ENCODE measurements at regions not wholly inside any gene's neighbourhood (a gene's known extent, or its start where the extent isn't known, plus 50 kb on each side); places are given as distances from the start of the nearest gene placed in this dataset.

GRCh38 chr2:133718688-133719201 lies 150.5 kb upstream of the NCKAP5 start:
- Histone ChIP-seq H3K14ac (ENCODE audit: insufficient read depth, low read length) (no peak overlapping the region), H3T11ph (ENCODE audit: low read length) (no peak overlapping the region), H4K20me1 (ENCODE audit: control insufficient read depth, insufficient read depth, insufficient read length) (no peaks in the 10 kb centered on the region), H3K23ac (ENCODE audit: insufficient read length, low read depth, low read length) (no peak overlapping the region), H3K79me1 (ENCODE audit: insufficient read depth, low read depth, low read length, poor library complexity, severe bottlenecking) (no peaks in the 10 kb centered on the region), H4K5ac (ENCODE audit: insufficient read length, low read depth, low read length) (no peak overlapping the region), H2BK20ac (ENCODE audit: low read depth, low read length, poor library complexity, severe bottlenecking) (no peak overlapping the region), H2BK12ac (ENCODE audit: insufficient read length, low read depth, low read length) (no peak overlapping the region), H3K4me2 (ENCODE audit: insufficient read depth, insufficient read length, low read length) (no peak overlapping the region), H2BK15ac (ENCODE audit: low read depth, low read length) (no peak overlapping the region), H2AK5ac (ENCODE audit: insufficient read length, low read length) (no peak overlapping the region), H4K91ac (ENCODE audit: insufficient read length, low read depth, low read length) (no peak overlapping the region), H3K18ac (ENCODE audit: insufficient read length, low read depth, low read length) (no peak overlapping the region), H2BK5ac (ENCODE audit: insufficient read length, low read length) (no peak overlapping the region), H3K27me3 (ENCODE audit: insufficient read depth, low read length) (no peaks in the 10 kb centered on the region), H3K56ac (ENCODE audit: insufficient read length, low read depth, low read length) (no peak overlapping the region), H3K23me2 (ENCODE audit: insufficient read length, low read depth, low read length, poor library complexity, severe bottlenecking) (no peaks in the 10 kb centered on the region), H4K8ac (replicated peaks; ENCODE audit: insufficient read length, low read depth, low read length) (no peak overlapping the region), H3K9me3 (ENCODE audit: control insufficient read depth, low read depth, low read length) (no peaks in the 10 kb centered on the region), H3K27ac (ENCODE audit: insufficient read length, low read depth, low read length) (no peak overlapping the region), H3K4me1 (ENCODE audit: insufficient read depth, low read length) (no peaks in the 10 kb centered on the region), H3K4ac (ENCODE audit: low read depth, low read length) (no peak overlapping the region), H2BK120ac (ENCODE audit: low read depth, low read length, poor library complexity, severe bottlenecking) (no peak overlapping the region), H2AFZ (ENCODE audit: low read length) (no peak overlapping the region), H3K9ac (ENCODE audit: extremely low read depth, insufficient read length, low read length) (no peak overlapping the region), H3K79me2 (ENCODE audit: insufficient read depth, low read length) (no peaks in the 10 kb centered on the region)
- peaks cover 0 to 11% of the 10 kb centered on the region in 2 experiments; a peak in 3 of 5 replicates for H3K9me3 Mint-ChIP-seq
- no peak for DNase-seq
- peaks cover 0 to 5% (median 4%) of the 10 kb centered on the region in 3 experiments; a peak in 1 of 7 replicates for H3K36me3 Mint-ChIP-seq (ENCODE audit: insufficient read depth in 1 of 3, low read depth in 3 of 3)
- TF ChIP-seq CTCF (conservative IDR thresholded peaks at IDR 0.05): no peak
- H3K4me3 Mint-ChIP-seq: no peak overlapping the region
- no peak overlapping the region for H3K27ac Mint-ChIP-seq
- peaks cover 4% of the 10 kb centered on the region; the same call in 1 of the 2 replicates for H3K27me3 Mint-ChIP-seq (ENCODE audit: low read depth)
- H3K4me1 Mint-ChIP-seq: 0 out of 4 replicates have a peak, but pooled peaks cover 0 to 2% of the 10 kb centered on the region in 2 experiments
- WGBS (ENCODE audit: extremely low coverage, insufficient read length, low lambda C conversion rate): no CpG with 5 or more reads among the region's 7 CpGs
